ENCODE measurements at regions not wholly inside any gene's neighbourhood (a gene's known extent, or its start where the extent isn't known, plus 50 kb on each side); places are given as distances from the start of the nearest gene placed in this dataset.
A peak's percentile ranks its signal among the peaks of the same experiment; 100 is the strongest.

GRCh38 chr2:128779301-128780095, 460.8 kb upstream of the HS6ST1 start:
- intact Hi-C loops (cut with DNase I; ENCODE audit: low total_unique reads) = no loop called here
- DNase-seq (ENCODE audit: low spot score in 2 of 2) = peak in 1 of 2 donors; percentile 32
- 91 to 97% methylated on average over 9 of the region's 9 CpGs for WGBS, 2 donors
- TF ChIP-seq, protein P1, sequence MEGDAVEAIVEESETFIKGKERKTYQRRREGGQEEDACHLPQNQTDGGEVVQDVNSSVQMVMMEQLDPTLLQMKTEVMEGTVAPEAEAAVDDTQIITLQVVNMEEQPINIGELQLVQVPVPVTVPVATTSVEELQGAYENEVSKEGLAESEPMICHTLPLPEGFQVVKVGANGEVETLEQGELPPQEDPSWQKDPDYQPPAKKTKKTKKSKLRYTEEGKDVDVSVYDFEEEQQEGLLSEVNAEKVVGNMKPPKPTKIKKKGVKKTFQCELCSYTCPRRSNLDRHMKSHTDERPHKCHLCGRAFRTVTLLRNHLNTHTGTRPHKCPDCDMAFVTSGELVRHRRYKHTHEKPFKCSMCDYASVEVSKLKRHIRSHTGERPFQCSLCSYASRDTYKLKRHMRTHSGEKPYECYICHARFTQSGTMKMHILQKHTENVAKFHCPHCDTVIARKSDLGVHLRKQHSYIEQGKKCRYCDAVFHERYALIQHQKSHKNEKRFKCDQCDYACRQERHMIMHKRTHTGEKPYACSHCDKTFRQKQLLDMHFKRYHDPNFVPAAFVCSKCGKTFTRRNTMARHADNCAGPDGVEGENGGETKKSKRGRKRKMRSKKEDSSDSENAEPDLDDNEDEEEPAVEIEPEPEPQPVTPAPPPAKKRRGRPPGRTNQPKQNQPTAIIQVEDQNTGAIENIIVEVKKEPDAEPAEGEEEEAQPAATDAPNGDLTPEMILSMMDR (IDR thresholded peaks at IDR 0.05) = no peak
- no peak for TF ChIP-seq POLR2A (IDR thresholded peaks at IDR 0.05)
- no peak overlapping the region for H3K4me3 ChIP-seq (ENCODE audit: low read depth, poor library complexity, severe bottlenecking)

GRCh38 chr2:128780434-128781080, 461.9 kb upstream of the HS6ST1 start:
- intact Hi-C loops (cut with DNase I; ENCODE audit: low total_unique reads) = no loop called here
- WGBS, 2 donors = 92 to 97% methylated on average over 5 of the region's 5 CpGs
- peak; percentile 9 to 59 for DNase-seq (ENCODE audit: low spot score in 2 of 2)
- no peak overlapping the region for H3K4me3 ChIP-seq (ENCODE audit: low read depth, poor library complexity, severe bottlenecking)
- no peak for TF ChIP-seq POLR2A (IDR thresholded peaks at IDR 0.05)
- TF ChIP-seq, protein P1 (IDR thresholded peaks at IDR 0.05) = no peak

GRCh38 chr2:128781166-128781565, 462.5 kb upstream of the HS6ST1 start:
- peak in 1 of 2 donors; percentile 54 for DNase-seq (ENCODE audit: low spot score in 2 of 2)
- TF ChIP-seq, protein P1 (IDR thresholded peaks at IDR 0.05) = no peak
- no peak for TF ChIP-seq POLR2A (IDR thresholded peaks at IDR 0.05)
- intact Hi-C loops (cut with DNase I; ENCODE audit: low total_unique reads) = no loop called here
- WGBS, 2 donors = 87 to 91% methylated on average over 3 of the region's 3 CpGs
- H3K4me3 ChIP-seq (ENCODE audit: low read depth, poor library complexity, severe bottlenecking) = no peak overlapping the region

DNA sequence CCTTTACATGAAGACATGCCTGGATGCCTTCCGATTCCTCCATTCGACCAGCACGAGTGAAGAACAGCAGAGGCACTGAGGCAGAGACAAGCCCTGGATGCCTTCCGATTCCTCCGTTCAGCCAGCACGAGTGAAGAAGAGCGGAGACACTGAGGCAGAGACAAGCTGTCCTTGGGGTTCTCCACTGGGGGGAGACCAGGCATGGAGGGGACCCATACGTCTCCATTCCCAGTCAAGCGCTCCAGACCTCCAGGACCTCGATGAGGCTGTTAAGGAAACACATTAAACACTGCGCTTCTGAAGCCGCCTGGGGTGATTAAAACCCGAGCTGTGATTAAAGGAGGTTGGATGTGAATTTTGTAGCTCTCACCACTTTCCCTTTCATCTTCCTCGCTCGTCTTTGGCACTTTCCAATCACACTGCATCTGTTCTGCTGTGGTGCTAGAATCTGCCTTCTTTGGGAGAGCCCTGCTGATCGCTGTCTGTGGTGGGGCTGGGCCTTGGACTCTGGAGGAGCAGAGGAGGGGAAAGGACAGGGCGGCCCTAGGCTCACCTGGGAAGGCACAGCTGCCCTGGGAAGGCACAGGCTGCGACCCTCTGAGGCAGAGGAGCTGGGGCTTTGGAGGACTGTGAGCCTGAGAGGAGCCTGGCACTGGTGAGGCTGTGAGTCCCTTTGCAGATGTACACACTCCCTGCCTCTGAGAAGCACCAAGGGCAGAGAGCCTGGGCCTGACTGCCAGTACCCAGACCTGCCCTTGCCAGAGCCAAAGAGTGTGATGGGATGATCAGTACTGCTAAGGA, 463.1 kb upstream of the HS6ST1 start:
- WGBS, 2 donors = 80 to 85% methylated on average over 18 of the region's 18 CpGs
- no peak for TF ChIP-seq POLR2A (IDR thresholded peaks at IDR 0.05)
- intact Hi-C loops (cut with DNase I; ENCODE audit: low total_unique reads) = no loop called here
- H3K4me3 ChIP-seq (ENCODE audit: low read depth, poor library complexity, severe bottlenecking) = no peak overlapping the region
- DNase-seq (ENCODE audit: low spot score in 2 of 2) = peak; percentile 9 to 75

- intact Hi-C loops (cut with DNase I; ENCODE audit: low total_unique reads) = no loop called here
- peak in 1 of 2 donors; percentile 68 for DNase-seq (ENCODE audit: low spot score in 2 of 2)
- H3K4me3 ChIP-seq (ENCODE audit: low read depth, poor library complexity, severe bottlenecking) = no peak overlapping the region
- WGBS, 2 donors = 81 to 87% methylated on average over 6 of the region's 6 CpGs
- no peak for TF ChIP-seq POLR2A (IDR thresholded peaks at IDR 0.05)
- TF ChIP-seq, protein P1 (IDR thresholded peaks at IDR 0.05) = no peak
Measured at GRCh38 chr2:128782411-128783192, 463.9 kb upstream of the HS6ST1 start.

Data from lower leg skin (tissue), 4 donors.